ENCODE measurements at regions not wholly inside any gene's neighbourhood (a gene's known extent, or its start where the extent isn't known, plus 50 kb on each side); places are given as distances from the start of the nearest gene placed in this dataset.
A peak's percentile ranks its signal among the peaks of the same experiment; 100 is the strongest.
"Not testable (repeated sequence)": the region's sequence is repeated elsewhere in the genome, so short reads cannot be mapped to it uniquely, and the experiment has no call there.

DNA sequence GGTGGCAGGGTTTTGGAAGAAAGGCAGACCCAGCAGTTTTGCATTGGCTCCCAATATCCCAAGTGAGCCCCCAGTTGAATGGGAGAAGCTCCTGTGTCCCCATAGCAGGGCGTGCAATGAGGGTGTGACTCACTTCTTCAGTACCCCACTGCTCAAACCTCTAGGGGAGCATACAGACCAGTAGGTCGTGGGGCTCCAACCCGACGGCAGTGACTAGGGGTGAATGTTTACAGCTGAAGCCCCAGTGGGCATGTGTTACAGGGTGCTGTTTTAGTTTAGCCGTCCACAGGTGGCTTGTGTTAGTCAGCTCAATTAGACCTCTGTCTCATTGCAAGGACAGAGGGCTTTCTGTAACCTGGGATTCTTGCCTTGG, 564.5 kb upstream of the CNTN5 start:
- FAIRE-seq, result no peak

- no peak for FAIRE-seq
Measured at GRCh38 chr11:98495016-98495415, 525.7 kb upstream of the CNTN5 start.

DNA sequence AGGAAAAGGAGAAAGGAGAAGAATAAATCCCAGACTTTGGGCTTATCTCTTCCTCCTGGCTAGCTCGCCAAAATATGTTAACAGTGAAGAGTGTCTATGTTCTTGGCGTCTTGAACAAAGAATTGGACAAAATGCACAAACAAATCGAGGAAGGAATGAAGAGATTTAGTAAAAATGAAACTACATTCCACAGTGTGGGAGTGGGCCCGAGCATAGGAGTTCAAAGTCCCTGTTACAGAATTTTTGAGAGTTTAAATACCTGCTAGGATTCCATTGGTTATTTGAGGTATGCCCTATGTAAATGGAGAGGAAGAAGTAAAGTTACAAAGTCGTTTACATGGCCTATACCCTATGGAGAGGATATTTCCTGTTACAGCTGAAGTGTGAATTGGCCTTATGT, 525.1 kb upstream of the CNTN5 start:
- FAIRE-seq, result no peak

DNA sequence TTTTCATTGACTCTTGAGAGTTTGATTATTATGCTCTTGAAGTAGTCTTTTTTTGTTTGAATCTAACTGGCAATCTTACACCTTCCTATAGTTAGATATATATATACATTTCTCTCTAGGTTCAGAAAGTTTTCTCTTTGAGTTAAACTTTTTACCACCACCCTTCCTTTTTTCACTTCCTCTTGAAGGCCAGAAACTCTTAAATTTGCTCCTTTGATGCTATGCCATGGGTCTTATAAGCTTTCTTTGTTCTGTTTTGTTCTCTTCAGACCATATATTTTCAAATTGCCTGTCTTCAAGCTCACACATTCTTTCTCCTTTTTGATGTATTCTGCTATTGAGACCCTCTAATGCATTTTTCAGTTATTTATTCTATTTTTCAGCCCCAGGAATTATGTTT, 513.5 kb upstream of the CNTN5 start:
- no peak for FAIRE-seq

GRCh38 chr11:98512938-98513337, 507.8 kb upstream of the CNTN5 start:
- peak; percentile 88 for FAIRE-seq

- FAIRE-seq, result no peak
Measured at GRCh38 chr11:98531576-98531975, 489.2 kb upstream of the CNTN5 start.

DNA sequence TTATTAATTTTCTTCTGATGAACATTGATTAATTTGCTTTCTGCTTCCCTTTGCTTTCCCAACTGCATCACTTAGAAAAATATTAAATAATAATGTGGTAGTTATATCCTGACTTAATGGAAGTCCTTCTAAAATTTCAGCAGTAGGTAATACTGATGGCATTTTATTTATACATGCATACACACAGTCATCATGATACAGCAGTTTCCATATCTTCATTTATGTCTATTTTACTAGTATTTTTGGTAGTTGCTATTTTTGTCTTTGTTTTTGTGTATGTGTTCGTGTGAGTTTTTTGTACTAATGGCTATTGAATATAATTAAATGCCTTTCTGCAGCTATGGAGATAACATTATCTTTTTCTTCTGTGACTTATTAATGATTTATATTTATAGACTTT, 484.7 kb upstream of the CNTN5 start:
- no peak for FAIRE-seq

- FAIRE-seq, result not testable (repeated sequence)
Measured at GRCh38 chr11:98538358-98538757, 482.4 kb upstream of the CNTN5 start.

GRCh38 chr11:98545544-98546175, 475.1 kb upstream of the CNTN5 start:
- no peak for FAIRE-seq

GRCh38 chr11:98549571-98549970, 471.2 kb upstream of the CNTN5 start:
- no peak for FAIRE-seq

DNA sequence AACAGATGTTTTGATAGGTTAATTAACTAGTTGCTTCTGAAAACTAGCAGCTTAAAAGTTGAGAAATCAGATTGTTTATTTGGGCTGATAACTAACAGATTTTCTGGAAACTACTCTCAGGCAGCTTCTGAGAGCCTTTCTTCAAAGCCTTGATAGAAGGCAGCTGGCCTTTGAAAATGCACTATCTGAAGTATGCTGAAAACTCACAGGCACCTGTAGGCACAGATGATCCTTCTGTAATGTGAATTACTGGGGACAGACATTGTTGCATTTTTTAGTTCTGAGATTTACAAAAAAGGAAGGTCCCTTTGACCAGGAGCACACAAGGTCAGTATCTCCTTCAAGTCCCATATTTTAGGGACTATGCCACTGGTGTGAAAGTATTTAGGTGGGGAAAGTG, 460.8 kb upstream of the CNTN5 start:
- FAIRE-seq, result no peak

DNA sequence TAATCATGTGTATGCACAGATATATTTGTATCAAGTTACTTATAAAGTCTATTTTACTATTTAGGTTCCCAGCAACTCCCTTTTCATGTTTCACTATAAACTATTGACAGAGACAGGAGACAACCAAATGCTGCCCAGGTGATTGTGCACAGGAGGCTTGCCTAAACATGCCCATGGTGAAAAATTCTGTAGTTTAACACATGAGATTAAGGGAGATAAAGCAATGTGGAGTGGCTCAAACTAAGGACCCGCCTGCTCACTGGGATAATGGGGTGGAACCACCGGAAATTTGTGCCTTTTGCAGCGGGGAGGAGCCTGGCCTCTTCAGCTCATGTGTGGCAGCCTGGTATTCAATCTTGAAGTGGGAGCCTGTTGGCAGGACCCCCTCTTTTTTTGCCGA, 459.5 kb upstream of the CNTN5 start:
- FAIRE-seq, result no peak

DNA sequence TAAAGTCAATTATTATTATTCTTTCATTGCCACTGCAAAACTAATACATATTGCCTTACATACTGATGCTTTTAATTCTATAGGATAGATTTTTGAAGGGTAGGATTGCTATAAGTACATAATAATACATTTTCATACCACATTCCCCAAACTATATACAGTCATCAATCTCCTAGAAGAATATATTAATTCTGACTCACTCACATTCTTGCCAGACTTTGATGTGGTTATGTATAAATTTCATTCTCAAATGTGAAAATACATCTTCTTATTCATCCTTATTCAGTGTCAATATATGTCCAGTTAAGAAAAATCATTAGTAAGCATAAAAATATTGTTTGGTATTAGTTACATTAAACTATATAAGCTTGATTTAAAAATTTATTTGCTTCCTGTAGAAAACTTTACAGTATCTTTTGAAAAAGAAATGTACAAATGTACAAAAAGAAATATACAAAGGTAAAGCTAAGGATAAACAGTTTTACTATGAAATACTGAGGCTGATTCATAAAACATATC, 458.8 kb upstream of the CNTN5 start:
- FAIRE-seq, result no peak

GRCh38 chr11:98564233-98564632, 456.5 kb upstream of the CNTN5 start:
- no peak for FAIRE-seq

GRCh38 chr11:98564881-98565280, 455.9 kb upstream of the CNTN5 start:
- FAIRE-seq, result no peak

GRCh38 chr11:98565311-98565710, 455.4 kb upstream of the CNTN5 start:
- FAIRE-seq, result no peak

DNA sequence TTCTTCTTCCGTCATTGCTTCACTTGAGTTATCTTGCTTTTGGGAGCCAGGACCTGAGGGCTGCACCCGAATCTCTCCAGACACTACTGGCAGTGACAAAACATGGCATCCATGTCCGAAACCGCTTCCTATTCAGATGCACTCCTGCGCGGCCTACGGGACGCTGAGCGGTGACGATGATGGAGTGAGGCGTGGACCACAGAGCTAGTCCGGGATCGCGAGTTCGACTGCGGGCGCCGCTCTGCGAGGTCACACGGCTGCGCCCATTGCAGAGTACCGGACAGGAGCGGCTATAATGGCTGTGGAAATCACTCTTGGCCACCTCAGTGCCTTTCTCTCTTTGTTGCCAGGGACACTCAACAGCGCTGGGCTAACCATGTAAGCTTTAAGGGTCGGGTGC, 453.8 kb upstream of the CNTN5 start:
- FAIRE-seq, result no peak

- FAIRE-seq, result no peak
Measured at GRCh38 chr11:98568013-98568412, 452.7 kb upstream of the CNTN5 start.

- no peak for FAIRE-seq
Measured at GRCh38 chr11:98572941-98573340, 447.8 kb upstream of the CNTN5 start.

GRCh38 chr11:98587884-98588283, 432.9 kb upstream of the CNTN5 start:
- FAIRE-seq, result no peak

DNA sequence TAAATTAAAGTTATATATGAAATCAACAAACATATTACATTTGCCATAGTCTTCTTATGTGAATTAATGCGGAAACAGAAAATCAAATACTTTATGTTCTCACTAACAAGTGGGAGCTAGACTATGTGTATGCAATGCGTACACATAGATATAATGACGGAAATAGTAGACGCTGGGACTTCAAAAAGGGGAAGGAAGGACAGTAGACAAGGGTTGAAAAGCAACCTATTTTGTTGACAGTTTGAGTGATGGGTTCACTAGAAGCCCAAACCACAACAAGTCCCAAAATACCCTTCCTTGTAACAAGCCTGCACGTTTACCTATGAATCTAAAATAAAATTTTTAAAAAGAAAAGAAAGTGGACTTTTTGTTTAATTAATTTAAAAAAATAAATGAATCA, 430.8 kb upstream of the CNTN5 start:
- no peak for FAIRE-seq

GRCh38 chr11:98600103-98600502, 420.6 kb upstream of the CNTN5 start:
- no peak for FAIRE-seq

DNA sequence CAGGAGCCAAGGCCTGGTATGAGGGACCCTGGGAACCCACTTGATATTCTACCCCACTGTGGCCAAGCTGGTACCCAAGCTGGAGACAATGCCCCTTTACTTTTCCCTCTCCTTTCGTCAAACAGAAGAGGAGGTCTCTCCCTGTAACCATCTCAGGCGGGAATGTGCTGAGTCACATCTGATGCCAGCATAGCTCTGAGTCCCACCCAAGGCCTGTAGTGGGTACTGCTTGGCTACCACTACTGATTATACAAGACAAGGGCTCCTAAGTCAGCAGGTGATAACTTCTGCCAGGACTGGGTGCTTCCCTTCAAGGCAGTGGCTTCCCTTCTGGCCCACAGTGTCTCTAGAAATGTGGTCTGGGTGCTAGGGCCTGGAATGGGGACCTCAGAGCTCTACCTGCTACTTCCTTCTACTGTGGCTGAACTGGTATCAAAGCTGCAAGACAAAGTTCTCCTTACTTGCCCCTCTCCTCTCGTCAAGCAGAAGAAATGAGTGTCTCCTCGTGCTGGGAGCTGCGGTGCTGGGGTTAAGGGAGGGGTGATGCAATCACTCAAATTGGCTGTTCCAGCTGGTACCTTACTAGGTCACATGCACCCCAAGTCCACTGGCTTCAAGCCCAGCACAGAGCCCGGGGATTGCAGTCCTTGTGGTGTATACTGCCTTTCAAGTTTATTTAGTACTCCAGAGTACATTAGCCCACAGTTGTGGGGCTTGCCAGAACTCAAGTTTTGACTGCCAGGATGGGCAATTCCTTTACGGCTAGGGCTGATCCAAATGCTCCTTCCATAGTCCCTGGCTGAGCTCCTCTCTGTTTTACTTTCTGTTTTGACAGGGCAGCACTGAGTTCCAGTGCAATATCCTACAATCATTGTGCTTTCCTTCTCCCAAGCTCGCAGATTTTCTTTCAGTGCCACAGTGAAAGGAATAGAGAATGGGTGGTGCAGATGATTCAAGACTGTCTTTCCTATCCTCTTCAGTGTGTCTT, 419.7 kb upstream of the CNTN5 start:
- no peak for FAIRE-seq

DNA sequence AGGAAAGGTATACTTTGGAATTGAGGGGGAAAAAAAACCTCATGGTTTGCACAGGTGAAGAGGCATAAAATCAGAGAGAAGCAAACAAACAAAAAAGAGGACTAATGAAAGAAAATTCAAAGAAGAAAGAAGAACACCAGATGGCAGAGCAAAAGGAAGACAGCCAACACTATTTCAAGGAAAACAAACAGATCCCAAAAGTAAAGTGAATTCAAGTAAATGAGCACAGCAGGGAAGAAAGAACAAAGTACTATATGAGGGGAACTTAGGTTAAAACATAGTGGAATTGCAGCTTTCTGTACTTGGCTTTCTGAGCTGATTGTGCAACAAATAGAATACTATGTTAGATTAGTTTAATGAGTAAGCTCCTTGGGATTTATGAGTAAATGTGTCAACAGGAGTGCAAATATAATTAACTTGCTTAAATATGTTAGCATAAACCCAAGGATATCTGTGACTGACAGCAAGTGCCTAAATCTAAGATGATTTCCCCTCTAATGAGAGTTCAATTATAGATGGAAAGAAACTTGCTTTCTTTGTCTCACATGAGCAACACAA, 404.6 kb upstream of the CNTN5 start:
- FAIRE-seq, result no peak
